ENCODE measurements at regions not wholly inside any gene's neighbourhood (a gene's known extent, or its start where the extent isn't known, plus 50 kb on each side); places are given as distances from the start of the nearest gene placed in this dataset.

- TF ChIP-seq CTCF (IDR thresholded peaks at IDR 0.05; ENCODE audit: poor library complexity, severe bottlenecking) (no peak), EP300 (conservative IDR thresholded peaks at IDR 0.05; ENCODE audit: poor library complexity, severe bottlenecking) (no peak), EZH2 (IDR thresholded peaks at IDR 0.05; ENCODE audit: borderline replicate concordance, insufficient read depth, low read length, poor library complexity, severe bottlenecking) (no peak), TAF1 (IDR thresholded peaks at IDR 0.05; ENCODE audit: low read depth) (no peak)
Measured at GRCh38 chr5:88503041-88503345, 234.3 kb upstream of the TMEM161B start.

Measured in neural cell (in vitro differentiated cells).